GM12878 (cell line): ENCODE measurements at regions not wholly inside any gene's neighbourhood (a gene's known extent, or its start where the extent isn't known, plus 50 kb on each side); places are given as distances from the start of the nearest gene placed in this dataset.

Experiments
- ATAC-seq: fragments of 200-7000 bp; cut with Tn5 transposase; 3 replicates; pipeline ENCODE4 v1.9.1; 2020; ENCODE audit warnings: mild to moderate bottlenecking, moderate library complexity
- BruUV-seq: library from RNA; stranded (reverse); fragments of 400-500 nt; replicated peaks from 2 replicates; lab custom pipeline; 2021; lab: Mats Ljungman, UMichigan
- CTCF ChIA-PET: fragments of 300-600 bp; sonication (Branson Sonifier 250); formaldehyde crosslinking; extraction: SDS; loops from one replicate; lab custom pipeline; 2021; ENCODE audit warnings: inconsistent platforms; lab: Yijun Ruan, JAX
- POLR2A ChIA-PET: fragments of 350-600 bp; formaldehyde crosslinking; extraction: SDS; loops from one replicate; lab custom pipeline; 2021; ENCODE audit warnings: inconsistent platforms; lab: Charles Lee
- RAD21 ChIA-PET: fragments of 300-600 bp; sonication (Branson Sonifier 250); formaldehyde crosslinking; loops from one replicate; lab custom pipeline; 2023; ENCODE audit warnings: antibody characterized with exemption; ENCODE audit not compliant: unreplicated experiment; lab: Charles Lee
- SMC1A ChIA-PET: fragments of 300-600 bp; sonication (Branson Sonifier 250); formaldehyde crosslinking; loops from one replicate; lab custom pipeline; 2023; ENCODE audit not compliant: unreplicated experiment, uncharacterized antibody; lab: Charles Lee
- DNase-seq: peaks from one replicate; pipeline ENCODE4 v3.0.0-alpha.2; 2011; ENCODE audit warnings: low read depth, low spot score
- FAIRE-seq: peaks from 3 replicates; lab custom pipeline; 2011; peaks lifted over from hg19 to GRCh38; lab: Jason Lieb, UNC
- H2AFZ ChIP-seq: 2 replicates; pipeline ENCODE4 v1.6.0; 2011; ENCODE audit warnings: low read depth, low read length, control low read depth; ENCODE audit not compliant: control insufficient read depth
- H3K27ac ChIP-seq: 2 replicates; pipeline ENCODE4 v1.5.1; 2011; ENCODE audit warnings: control low read depth; ENCODE audit not compliant: control insufficient read depth, insufficient read depth
- H3K27me3 ChIP-seq, 2 experiments: replicated peaks in 1 of 2; 2 replicates each; pipeline versions ENCODE4 v1.6.0 to v1.6.1; 2011; ENCODE audit warnings: low read length in 1 of 2; ENCODE audit not compliant: control insufficient read depth in 2 of 2, insufficient read depth in 2 of 2
- H3K36me3 ChIP-seq, 2 experiments: 2 replicates each; pipeline ENCODE4 v1.5.1; 2011; ENCODE audit warnings: low read length in 1 of 2; ENCODE audit not compliant: control insufficient read depth in 2 of 2, insufficient read depth in 2 of 2
- H3K4me1 ChIP-seq: 2 replicates; pipeline ENCODE4 v1.6.1; 2011; ENCODE audit warnings: mild to moderate bottlenecking, low read length, moderate library complexity, mixed read lengths; ENCODE audit not compliant: control insufficient read depth, insufficient read depth
- H3K4me2 ChIP-seq: 2 replicates; pipeline ENCODE4 v1.6.0; 2011; ENCODE audit warnings: control low read depth; ENCODE audit not compliant: control insufficient read depth, insufficient read depth
- H3K4me3 ChIP-seq: fragments of 200-600 bp; sonication (generic); 2 replicates; pipeline ENCODE4 v1.5.1; 2016
- H3K79me2 ChIP-seq: 2 replicates; pipeline ENCODE4 v1.6.0; 2011; ENCODE audit warnings: low read length; ENCODE audit not compliant: control insufficient read depth, insufficient read depth
- H3K9ac ChIP-seq: 2 replicates; pipeline ENCODE4 v1.8.0; 2011; ENCODE audit warnings: low read length, control low read depth, mixed read lengths; ENCODE audit not compliant: control insufficient read depth, insufficient read depth
- H3K9me3 ChIP-seq: replicated peaks from 3 replicates; pipeline ENCODE4 v1.5.1; 2011; ENCODE audit warnings: mild to moderate bottlenecking, low read length; ENCODE audit not compliant: control insufficient read depth, insufficient read depth
- H4K20me1 ChIP-seq: 2 replicates; pipeline ENCODE4 v1.6.0; 2011; ENCODE audit not compliant: control insufficient read depth, insufficient read depth
- CHD2 ChIP-seq: IDR thresholded peaks from 2 replicates; pipeline ENCODE4 v1.6.1; 2011; ENCODE audit warnings: low read depth, low read length, improper control_type of control experiment, borderline replicate concordance
- CREB1 ChIP-seq: IDR thresholded peaks from 2 replicates; pipeline ENCODE4 v1.6.1; 2012; ENCODE audit warnings: low read depth, mild to moderate bottlenecking, inconsistent platforms
- FOS ChIP-seq: IDR thresholded peaks from 3 replicates; pipeline ENCODE4 v1.6.1; 2011; ENCODE audit warnings: borderline replicate concordance; ENCODE audit not compliant: insufficient read length; ENCODE audit errors: extremely low read depth
- KLF5 ChIP-seq: fragments of 450-650 bp; IDR thresholded peaks from 2 replicates; pipeline ENCODE4 v1.6.1; 2014; ENCODE audit warnings: mild to moderate bottlenecking; ENCODE audit not compliant: partially characterized antibody
- MTA2 ChIP-seq: fragments of 450-650 bp; IDR thresholded peaks from 2 replicates; pipeline ENCODE4 v1.6.1; 2016; ENCODE audit warnings: low read depth, mild to moderate bottlenecking, moderate library complexity
- MYC ChIP-seq: IDR thresholded peaks from 2 replicates; pipeline ENCODE4 v1.6.1; 2011; ENCODE audit warnings: mild to moderate bottlenecking, low read length, moderate library complexity, inconsistent platforms; ENCODE audit not compliant: insufficient read depth, insufficient replicate concordance, insufficient read length, severe bottlenecking
- ZNF384 ChIP-seq: IDR thresholded peaks from 2 replicates; pipeline ENCODE4 v1.6.1; 2012; ENCODE audit warnings: low read depth, mild to moderate bottlenecking, low read length, improper control_type of control experiment, borderline replicate concordance
- WGBS: methylation state at CpG from one replicate; pipeline ENCODE4 v1.1.6; 2016; ENCODE audit warnings: low lambda C conversion rate; ENCODE audit not compliant: insufficient replicate concordance, insufficient coverage; ENCODE audit errors: missing lambda C conversion rate; 5-methylcytosine and 5-hydroxymethylcytosine counted together
- in situ Hi-C: fragments of 300-500 bp; cut with MboI; formaldehyde crosslinking; loops from 9 replicates; pipeline ENCODE4 v1.14.3; 2018; ENCODE audit warnings: mixed read lengths
- intact Hi-C: fragments of 100-400 bp; cut with micrococcal nuclease; formaldehyde crosslinking; loops from one replicate; pipeline ENCODE4 v1.14.2; 2022; ENCODE audit not compliant: unreplicated experiment
- TF ChIP-seq, protein P1 (sequence below): IDR thresholded peaks from 2 replicates; pipeline ENCODE4 v1.6.1; 2012; ENCODE audit warnings: low read depth, low read length, improper control_type of control experiment
- TF ChIP-seq, protein P2 (sequence below): IDR thresholded peaks from 2 replicates; pipeline ENCODE4 v1.6.1; 2012; ENCODE audit warnings: mild to moderate bottlenecking, low read depth, low read length
- TF ChIP-seq, protein P3 (sequence below): fragments of 450-650 bp; IDR thresholded peaks from 2 replicates; pipeline ENCODE4 v1.6.1; 2016; ENCODE audit warnings: mild to moderate bottlenecking, moderate library complexity, borderline replicate concordance
- TF ChIP-seq, protein P4 (sequence below): fragments of 450-650 bp; IDR thresholded peaks from 2 replicates; pipeline ENCODE4 v1.6.1; 2017; ENCODE audit warnings: mild to moderate bottlenecking, moderate library complexity

DNA sequence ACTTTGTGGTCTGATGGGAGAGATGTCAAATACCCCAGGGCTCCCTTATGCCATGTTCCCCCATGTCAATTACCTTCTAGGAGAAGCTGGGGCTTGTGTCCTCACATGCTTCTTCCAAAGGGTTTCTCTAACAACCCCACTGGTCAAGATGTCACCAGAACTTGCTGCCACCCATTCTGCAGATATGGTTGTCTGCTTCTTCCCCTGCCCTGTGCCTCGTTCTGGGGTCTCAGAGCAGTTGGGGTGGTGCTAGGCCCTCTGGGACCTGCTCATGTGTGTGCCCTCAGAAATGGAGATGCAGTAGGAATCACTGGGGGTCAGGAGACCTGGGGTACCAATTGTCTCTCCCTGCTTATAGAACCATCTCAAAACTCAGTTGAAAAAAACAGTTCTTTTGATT, 268.6 kb downstream of the MYCN start:
- RAD21 ChIA-PET: no interaction called here
- in situ Hi-C loops: no loop called here
- FAIRE-seq: no peak
- no peak for TF ChIP-seq CHD2
- TF ChIP-seq, protein P1, sequence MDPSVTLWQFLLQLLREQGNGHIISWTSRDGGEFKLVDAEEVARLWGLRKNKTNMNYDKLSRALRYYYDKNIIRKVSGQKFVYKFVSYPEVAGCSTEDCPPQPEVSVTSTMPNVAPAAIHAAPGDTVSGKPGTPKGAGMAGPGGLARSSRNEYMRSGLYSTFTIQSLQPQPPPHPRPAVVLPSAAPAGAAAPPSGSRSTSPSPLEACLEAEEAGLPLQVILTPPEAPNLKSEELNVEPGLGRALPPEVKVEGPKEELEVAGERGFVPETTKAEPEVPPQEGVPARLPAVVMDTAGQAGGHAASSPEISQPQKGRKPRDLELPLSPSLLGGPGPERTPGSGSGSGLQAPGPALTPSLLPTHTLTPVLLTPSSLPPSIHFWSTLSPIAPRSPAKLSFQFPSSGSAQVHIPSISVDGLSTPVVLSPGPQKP: no peak
- no peak for TF ChIP-seq MTA2
- no peak for TF ChIP-seq KLF5
- no peak for TF ChIP-seq FOS
- TF ChIP-seq ZNF384: no peak
- TF ChIP-seq, protein P2, sequence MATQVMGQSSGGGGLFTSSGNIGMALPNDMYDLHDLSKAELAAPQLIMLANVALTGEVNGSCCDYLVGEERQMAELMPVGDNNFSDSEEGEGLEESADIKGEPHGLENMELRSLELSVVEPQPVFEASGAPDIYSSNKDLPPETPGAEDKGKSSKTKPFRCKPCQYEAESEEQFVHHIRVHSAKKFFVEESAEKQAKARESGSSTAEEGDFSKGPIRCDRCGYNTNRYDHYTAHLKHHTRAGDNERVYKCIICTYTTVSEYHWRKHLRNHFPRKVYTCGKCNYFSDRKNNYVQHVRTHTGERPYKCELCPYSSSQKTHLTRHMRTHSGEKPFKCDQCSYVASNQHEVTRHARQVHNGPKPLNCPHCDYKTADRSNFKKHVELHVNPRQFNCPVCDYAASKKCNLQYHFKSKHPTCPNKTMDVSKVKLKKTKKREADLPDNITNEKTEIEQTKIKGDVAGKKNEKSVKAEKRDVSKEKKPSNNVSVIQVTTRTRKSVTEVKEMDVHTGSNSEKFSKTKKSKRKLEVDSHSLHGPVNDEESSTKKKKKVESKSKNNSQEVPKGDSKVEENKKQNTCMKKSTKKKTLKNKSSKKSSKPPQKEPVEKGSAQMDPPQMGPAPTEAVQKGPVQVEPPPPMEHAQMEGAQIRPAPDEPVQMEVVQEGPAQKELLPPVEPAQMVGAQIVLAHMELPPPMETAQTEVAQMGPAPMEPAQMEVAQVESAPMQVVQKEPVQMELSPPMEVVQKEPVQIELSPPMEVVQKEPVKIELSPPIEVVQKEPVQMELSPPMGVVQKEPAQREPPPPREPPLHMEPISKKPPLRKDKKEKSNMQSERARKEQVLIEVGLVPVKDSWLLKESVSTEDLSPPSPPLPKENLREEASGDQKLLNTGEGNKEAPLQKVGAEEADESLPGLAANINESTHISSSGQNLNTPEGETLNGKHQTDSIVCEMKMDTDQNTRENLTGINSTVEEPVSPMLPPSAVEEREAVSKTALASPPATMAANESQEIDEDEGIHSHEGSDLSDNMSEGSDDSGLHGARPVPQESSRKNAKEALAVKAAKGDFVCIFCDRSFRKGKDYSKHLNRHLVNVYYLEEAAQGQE: no peak
- TF ChIP-seq, protein P3, sequence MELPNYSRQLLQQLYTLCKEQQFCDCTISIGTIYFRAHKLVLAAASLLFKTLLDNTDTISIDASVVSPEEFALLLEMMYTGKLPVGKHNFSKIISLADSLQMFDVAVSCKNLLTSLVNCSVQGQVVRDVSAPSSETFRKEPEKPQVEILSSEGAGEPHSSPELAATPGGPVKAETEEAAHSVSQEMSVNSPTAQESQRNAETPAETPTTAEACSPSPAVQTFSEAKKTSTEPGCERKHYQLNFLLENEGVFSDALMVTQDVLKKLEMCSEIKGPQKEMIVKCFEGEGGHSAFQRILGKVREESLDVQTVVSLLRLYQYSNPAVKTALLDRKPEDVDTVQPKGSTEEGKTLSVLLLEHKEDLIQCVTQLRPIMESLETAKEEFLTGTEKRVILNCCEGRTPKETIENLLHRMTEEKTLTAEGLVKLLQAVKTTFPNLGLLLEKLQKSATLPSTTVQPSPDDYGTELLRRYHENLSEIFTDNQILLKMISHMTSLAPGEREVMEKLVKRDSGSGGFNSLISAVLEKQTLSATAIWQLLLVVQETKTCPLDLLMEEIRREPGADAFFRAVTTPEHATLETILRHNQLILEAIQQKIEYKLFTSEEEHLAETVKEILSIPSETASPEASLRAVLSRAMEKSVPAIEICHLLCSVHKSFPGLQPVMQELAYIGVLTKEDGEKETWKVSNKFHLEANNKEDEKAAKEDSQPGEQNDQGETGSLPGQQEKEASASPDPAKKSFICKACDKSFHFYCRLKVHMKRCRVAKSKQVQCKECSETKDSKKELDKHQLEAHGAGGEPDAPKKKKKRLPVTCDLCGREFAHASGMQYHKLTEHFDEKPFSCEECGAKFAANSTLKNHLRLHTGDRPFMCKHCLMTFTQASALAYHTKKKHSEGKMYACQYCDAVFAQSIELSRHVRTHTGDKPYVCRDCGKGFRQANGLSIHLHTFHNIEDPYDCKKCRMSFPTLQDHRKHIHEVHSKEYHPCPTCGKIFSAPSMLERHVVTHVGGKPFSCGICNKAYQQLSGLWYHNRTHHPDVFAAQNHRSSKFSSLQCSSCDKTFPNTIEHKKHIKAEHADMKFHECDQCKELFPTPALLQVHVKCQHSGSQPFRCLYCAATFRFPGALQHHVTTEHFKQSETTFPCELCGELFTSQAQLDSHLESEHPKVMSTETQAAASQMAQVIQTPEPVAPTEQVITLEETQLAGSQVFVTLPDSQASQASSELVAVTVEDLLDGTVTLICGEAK: no peak
- no peak for TF ChIP-seq CREB1
- TF ChIP-seq, protein P4, sequence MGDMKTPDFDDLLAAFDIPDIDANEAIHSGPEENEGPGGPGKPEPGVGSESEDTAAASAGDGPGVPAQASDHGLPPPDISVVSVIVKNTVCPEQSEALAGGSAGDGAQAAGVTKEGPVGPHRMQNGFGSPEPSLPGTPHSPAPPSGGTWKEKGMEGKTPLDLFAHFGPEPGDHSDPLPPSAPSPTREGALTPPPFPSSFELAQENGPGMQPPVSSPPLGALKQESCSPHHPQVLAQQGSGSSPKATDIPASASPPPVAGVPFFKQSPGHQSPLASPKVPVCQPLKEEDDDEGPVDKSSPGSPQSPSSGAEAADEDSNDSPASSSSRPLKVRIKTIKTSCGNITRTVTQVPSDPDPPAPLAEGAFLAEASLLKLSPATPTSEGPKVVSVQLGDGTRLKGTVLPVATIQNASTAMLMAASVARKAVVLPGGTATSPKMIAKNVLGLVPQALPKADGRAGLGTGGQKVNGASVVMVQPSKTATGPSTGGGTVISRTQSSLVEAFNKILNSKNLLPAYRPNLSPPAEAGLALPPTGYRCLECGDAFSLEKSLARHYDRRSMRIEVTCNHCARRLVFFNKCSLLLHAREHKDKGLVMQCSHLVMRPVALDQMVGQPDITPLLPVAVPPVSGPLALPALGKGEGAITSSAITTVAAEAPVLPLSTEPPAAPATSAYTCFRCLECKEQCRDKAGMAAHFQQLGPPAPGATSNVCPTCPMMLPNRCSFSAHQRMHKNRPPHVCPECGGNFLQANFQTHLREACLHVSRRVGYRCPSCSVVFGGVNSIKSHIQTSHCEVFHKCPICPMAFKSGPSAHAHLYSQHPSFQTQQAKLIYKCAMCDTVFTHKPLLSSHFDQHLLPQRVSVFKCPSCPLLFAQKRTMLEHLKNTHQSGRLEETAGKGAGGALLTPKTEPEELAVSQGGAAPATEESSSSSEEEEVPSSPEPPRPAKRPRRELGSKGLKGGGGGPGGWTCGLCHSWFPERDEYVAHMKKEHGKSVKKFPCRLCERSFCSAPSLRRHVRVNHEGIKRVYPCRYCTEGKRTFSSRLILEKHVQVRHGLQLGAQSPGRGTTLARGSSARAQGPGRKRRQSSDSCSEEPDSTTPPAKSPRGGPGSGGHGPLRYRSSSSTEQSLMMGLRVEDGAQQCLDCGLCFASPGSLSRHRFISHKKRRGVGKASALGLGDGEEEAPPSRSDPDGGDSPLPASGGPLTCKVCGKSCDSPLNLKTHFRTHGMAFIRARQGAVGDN: no peak
- no peak for TF ChIP-seq MYC

More for the DNA sequence above, 268.6 kb downstream of the MYCN start:
- no peak overlapping the region for H2AFZ ChIP-seq
- H3K36me3 ChIP-seq: no peaks in the 10 kb centered on the region
- H4K20me1 ChIP-seq: no peaks in the 10 kb centered on the region
- ChIA-PET POLR2A (no interaction called here), SMC1A (no interaction called here), CTCF (no interaction called here)
- no peak overlapping the region for H3K27ac ChIP-seq
- H3K9ac ChIP-seq: no peak overlapping the region
- ATAC-seq (no peak), DNase-seq (no peak)
- no peak overlapping the region for H3K4me3 ChIP-seq
- no peak overlapping the region for H3K4me2 ChIP-seq
- H3K4me1 ChIP-seq: no peaks in the 10 kb centered on the region
- H3K27me3 ChIP-seq: no peaks in the 10 kb centered on the region
- H3K9me3 ChIP-seq: no peaks in the 10 kb centered on the region
- H3K79me2 ChIP-seq: no peaks in the 10 kb centered on the region
- intact Hi-C loops: no loop called here
- WGBS: 0% methylated on average over 1 of the region's 1 CpG
- BruUV-seq: no TSS peak
